ENCODE measurements at regions not wholly inside any gene's neighbourhood (a gene's known extent, or its start where the extent isn't known, plus 50 kb on each side); places are given as distances from the start of the nearest gene placed in this dataset.

- TF ChIP-seq, protein P1, sequence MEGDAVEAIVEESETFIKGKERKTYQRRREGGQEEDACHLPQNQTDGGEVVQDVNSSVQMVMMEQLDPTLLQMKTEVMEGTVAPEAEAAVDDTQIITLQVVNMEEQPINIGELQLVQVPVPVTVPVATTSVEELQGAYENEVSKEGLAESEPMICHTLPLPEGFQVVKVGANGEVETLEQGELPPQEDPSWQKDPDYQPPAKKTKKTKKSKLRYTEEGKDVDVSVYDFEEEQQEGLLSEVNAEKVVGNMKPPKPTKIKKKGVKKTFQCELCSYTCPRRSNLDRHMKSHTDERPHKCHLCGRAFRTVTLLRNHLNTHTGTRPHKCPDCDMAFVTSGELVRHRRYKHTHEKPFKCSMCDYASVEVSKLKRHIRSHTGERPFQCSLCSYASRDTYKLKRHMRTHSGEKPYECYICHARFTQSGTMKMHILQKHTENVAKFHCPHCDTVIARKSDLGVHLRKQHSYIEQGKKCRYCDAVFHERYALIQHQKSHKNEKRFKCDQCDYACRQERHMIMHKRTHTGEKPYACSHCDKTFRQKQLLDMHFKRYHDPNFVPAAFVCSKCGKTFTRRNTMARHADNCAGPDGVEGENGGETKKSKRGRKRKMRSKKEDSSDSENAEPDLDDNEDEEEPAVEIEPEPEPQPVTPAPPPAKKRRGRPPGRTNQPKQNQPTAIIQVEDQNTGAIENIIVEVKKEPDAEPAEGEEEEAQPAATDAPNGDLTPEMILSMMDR (IDR thresholded peaks at IDR 0.05; ENCODE audit: insufficient read depth, low read depth, low read length) = no peak
- no peak for TF ChIP-seq EZH2 (IDR thresholded peaks at IDR 0.05; ENCODE audit: insufficient read depth, low read length)
Measured at GRCh38 chr21:25506887-25507286, 100.4 kb downstream of the MRPL39 start.

Data from astrocyte (in vitro differentiated cells and primary cell).